GM12878 (cell line): ENCODE measurements at regions not wholly inside any gene's neighbourhood (a gene's known extent, or its start where the extent isn't known, plus 50 kb on each side); places are given as distances from the start of the nearest gene placed in this dataset.

Experiments
- ATAC-seq: fragments of 200-7000 bp; cut with Tn5 transposase; 3 replicates; pipeline ENCODE4 v1.9.1; 2020; ENCODE audit warnings: mild to moderate bottlenecking, moderate library complexity
- BruUV-seq: library from RNA; stranded (reverse); fragments of 400-500 nt; replicated peaks from 2 replicates; lab custom pipeline; 2021; lab: Mats Ljungman, UMichigan
- CTCF ChIA-PET: fragments of 300-600 bp; sonication (Branson Sonifier 250); formaldehyde crosslinking; extraction: SDS; loops from one replicate; lab custom pipeline; 2021; ENCODE audit warnings: inconsistent platforms; lab: Yijun Ruan, JAX
- POLR2A ChIA-PET: fragments of 350-600 bp; formaldehyde crosslinking; extraction: SDS; loops from one replicate; lab custom pipeline; 2021; ENCODE audit warnings: inconsistent platforms; lab: Charles Lee
- RAD21 ChIA-PET: fragments of 300-600 bp; sonication (Branson Sonifier 250); formaldehyde crosslinking; loops from one replicate; lab custom pipeline; 2023; ENCODE audit warnings: antibody characterized with exemption; ENCODE audit not compliant: unreplicated experiment; lab: Charles Lee
- SMC1A ChIA-PET: fragments of 300-600 bp; sonication (Branson Sonifier 250); formaldehyde crosslinking; loops from one replicate; lab custom pipeline; 2023; ENCODE audit not compliant: unreplicated experiment, uncharacterized antibody; lab: Charles Lee
- DNase-seq: peaks from one replicate; pipeline ENCODE4 v3.0.0-alpha.2; 2011; ENCODE audit warnings: low read depth, low spot score
- FAIRE-seq: peaks from 3 replicates; lab custom pipeline; 2011; peaks lifted over from hg19 to GRCh38; lab: Jason Lieb, UNC
- H2AFZ ChIP-seq: 2 replicates; pipeline ENCODE4 v1.6.0; 2011; ENCODE audit warnings: low read depth, low read length, control low read depth; ENCODE audit not compliant: control insufficient read depth
- H3K27ac ChIP-seq: 2 replicates; pipeline ENCODE4 v1.5.1; 2011; ENCODE audit warnings: control low read depth; ENCODE audit not compliant: control insufficient read depth, insufficient read depth
- H3K27me3 ChIP-seq, 2 experiments: replicated peaks in 1 of 2; 2 replicates each; pipeline versions ENCODE4 v1.6.0 to v1.6.1; 2011; ENCODE audit warnings: low read length in 1 of 2; ENCODE audit not compliant: control insufficient read depth in 2 of 2, insufficient read depth in 2 of 2
- H3K36me3 ChIP-seq, 2 experiments: 2 replicates each; pipeline ENCODE4 v1.5.1; 2011; ENCODE audit warnings: low read length in 1 of 2; ENCODE audit not compliant: control insufficient read depth in 2 of 2, insufficient read depth in 2 of 2
- H3K4me1 ChIP-seq: 2 replicates; pipeline ENCODE4 v1.6.1; 2011; ENCODE audit warnings: mild to moderate bottlenecking, low read length, moderate library complexity, mixed read lengths; ENCODE audit not compliant: control insufficient read depth, insufficient read depth
- H3K4me2 ChIP-seq: 2 replicates; pipeline ENCODE4 v1.6.0; 2011; ENCODE audit warnings: control low read depth; ENCODE audit not compliant: control insufficient read depth, insufficient read depth
- H3K4me3 ChIP-seq: fragments of 200-600 bp; sonication (generic); 2 replicates; pipeline ENCODE4 v1.5.1; 2016
- H3K79me2 ChIP-seq: 2 replicates; pipeline ENCODE4 v1.6.0; 2011; ENCODE audit warnings: low read length; ENCODE audit not compliant: control insufficient read depth, insufficient read depth
- H3K9ac ChIP-seq: 2 replicates; pipeline ENCODE4 v1.8.0; 2011; ENCODE audit warnings: low read length, control low read depth, mixed read lengths; ENCODE audit not compliant: control insufficient read depth, insufficient read depth
- H3K9me3 ChIP-seq: replicated peaks from 3 replicates; pipeline ENCODE4 v1.5.1; 2011; ENCODE audit warnings: mild to moderate bottlenecking, low read length; ENCODE audit not compliant: control insufficient read depth, insufficient read depth
- H4K20me1 ChIP-seq: 2 replicates; pipeline ENCODE4 v1.6.0; 2011; ENCODE audit not compliant: control insufficient read depth, insufficient read depth
- BACH1 ChIP-seq: fragments of 450-650 bp; IDR thresholded peaks from 2 replicates; pipeline ENCODE4 v1.6.1; 2017; ENCODE audit warnings: mild to moderate bottlenecking, borderline replicate concordance
- CBFB ChIP-seq: IDR thresholded peaks from 2 replicates; pipeline ENCODE4 v1.6.1; 2016; ENCODE audit warnings: antibody characterized with exemption, low read depth
- CEBPB ChIP-seq, 2 experiments: fragments of 150-350 bp in 1 of 2; IDR thresholded peaks; 2 replicates each; pipeline ENCODE4 v1.6.1; 2012 to 2014; ENCODE audit warnings: low read depth in 2 of 2, low read length in 2 of 2, borderline replicate concordance in 1 of 2, inconsistent platforms in 1 of 2
- GABPA ChIP-seq: IDR thresholded peaks from 2 replicates; pipeline ENCODE4 v1.6.1; 2014; ENCODE audit warnings: antibody characterized with exemption, low read depth, mild to moderate bottlenecking, inconsistent platforms
- KLF5 ChIP-seq: fragments of 450-650 bp; IDR thresholded peaks from 2 replicates; pipeline ENCODE4 v1.6.1; 2014; ENCODE audit warnings: mild to moderate bottlenecking; ENCODE audit not compliant: partially characterized antibody
- NFYB ChIP-seq: IDR thresholded peaks from 2 replicates; pipeline ENCODE4 v1.6.1; 2011; ENCODE audit warnings: low read depth, mild to moderate bottlenecking, low read length, improper control_type of control experiment, moderate library complexity; ENCODE audit not compliant: insufficient read depth
- PAX5 ChIP-seq: IDR thresholded peaks from 2 replicates; pipeline ENCODE4 v1.6.1; 2011; ENCODE audit warnings: low read depth, low read length, borderline replicate concordance
- RB1 ChIP-seq: fragments of 450-650 bp; formaldehyde crosslinking; IDR thresholded peaks from 2 replicates; pipeline ENCODE4 v1.6.1; 2017; ENCODE audit warnings: mild to moderate bottlenecking, borderline replicate concordance
- RCOR1 ChIP-seq: conservative IDR thresholded peaks from 2 replicates; pipeline ENCODE4 v1.6.1; 2012; ENCODE audit warnings: low read depth, low read length, improper control_type of control experiment
- SUZ12 ChIP-seq: fragments of 200-600 bp; sonication (generic); IDR thresholded peaks from one replicate; pipeline ENCODE4 v1.6.1; 2018; ENCODE audit warnings: antibody characterized with exemption, mild to moderate bottlenecking; ENCODE audit not compliant: unreplicated experiment
- TCF7 ChIP-seq: IDR thresholded peaks from 2 replicates; pipeline ENCODE4 v1.6.1; 2014; ENCODE audit warnings: antibody characterized with exemption, borderline replicate concordance
- WGBS: methylation state at CpG from one replicate; pipeline ENCODE4 v1.1.6; 2016; ENCODE audit warnings: low lambda C conversion rate; ENCODE audit not compliant: insufficient replicate concordance, insufficient coverage; ENCODE audit errors: missing lambda C conversion rate; 5-methylcytosine and 5-hydroxymethylcytosine counted together
- in situ Hi-C: fragments of 300-500 bp; cut with MboI; formaldehyde crosslinking; loops from 9 replicates; pipeline ENCODE4 v1.14.3; 2018; ENCODE audit warnings: mixed read lengths
- intact Hi-C: fragments of 100-400 bp; cut with micrococcal nuclease; formaldehyde crosslinking; loops from one replicate; pipeline ENCODE4 v1.14.2; 2022; ENCODE audit not compliant: unreplicated experiment
- TF ChIP-seq, protein P1 (sequence below): fragments of 450-650 bp; IDR thresholded peaks from 2 replicates; pipeline ENCODE4 v1.6.1; 2017; ENCODE audit warnings: antibody characterized with exemption, mild to moderate bottlenecking, moderate library complexity
- TF ChIP-seq, protein P2 (sequence below): fragments of 450-650 bp; formaldehyde crosslinking; IDR thresholded peaks from 2 replicates; pipeline ENCODE4 v1.4.0; 2022; ENCODE audit warnings: mild to moderate bottlenecking, moderate library complexity

DNA sequence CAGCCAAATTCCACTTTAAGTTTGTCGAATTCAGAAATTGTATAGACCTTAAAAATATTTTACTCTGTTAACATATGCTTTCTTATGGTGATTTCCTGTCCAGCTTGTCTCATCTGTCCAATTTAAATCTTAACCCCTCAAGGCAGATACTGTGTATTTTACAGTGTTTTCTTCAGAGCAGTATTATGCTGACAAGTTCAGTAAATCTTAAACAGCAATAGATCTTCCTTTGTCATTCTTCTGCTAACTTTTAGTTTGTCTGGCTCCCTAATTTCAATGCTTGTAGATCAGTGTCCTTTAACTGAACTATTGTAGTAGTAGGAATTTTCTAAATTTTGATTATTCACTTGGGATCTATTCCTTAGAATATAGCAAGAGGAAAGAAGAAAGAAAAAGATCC, 52.8 kb upstream of the MEIS1 start:
- BruUV-seq: no TSS peak

More for the DNA sequence above, 52.8 kb upstream of the MEIS1 start:
- Histone ChIP-seq H3K4me3 (no peak overlapping the region), H4K20me1 (no peaks in the 10 kb centered on the region), H3K79me2 (no peaks in the 10 kb centered on the region), H2AFZ (no peak overlapping the region), H3K4me1 (no peaks in the 10 kb centered on the region), H3K27me3 (no peaks in the 10 kb centered on the region), H3K9ac (no peak overlapping the region), H3K9me3 (no peaks in the 10 kb centered on the region), H3K36me3 (no peaks in the 10 kb centered on the region), H3K27ac (no peak overlapping the region), H3K4me2 (no peak overlapping the region)
- POLR2A ChIA-PET: no interaction called here
- no peak for FAIRE-seq
- RAD21 ChIA-PET: no interaction called here
- DNase-seq: no peak
- whole genome bisulfite sequencing: 8% methylated on average over 1 of the region's 1 CpG
- CTCF ChIA-PET: interaction anchor here (0.6 kb wide), 2 partner anchors 15 kb away, joined by 3 read pairs; no protein-coding TSS in a partner anchor
- no peak for ATAC-seq
- SMC1A ChIA-PET: no interaction called here
- in situ Hi-C loops (no loop called here), intact Hi-C loops (no loop called here)
- TF ChIP-seq BACH1 (no peak), SUZ12 (no peak), CBFB (no peak), GABPA (no peak), CEBPB (IDR thresholded peaks at IDR 0.05; ENCODE audit: borderline replicate concordance in 1 of 2, low read depth in 2 of 2, low read length in 2 of 2) (no peak), RCOR1 (no peak), RB1 (no peak), NFYB (no peak), KLF5 (no peak), TCF7 (no peak), PAX5 (no peak)
- TF ChIP-seq, protein P1, sequence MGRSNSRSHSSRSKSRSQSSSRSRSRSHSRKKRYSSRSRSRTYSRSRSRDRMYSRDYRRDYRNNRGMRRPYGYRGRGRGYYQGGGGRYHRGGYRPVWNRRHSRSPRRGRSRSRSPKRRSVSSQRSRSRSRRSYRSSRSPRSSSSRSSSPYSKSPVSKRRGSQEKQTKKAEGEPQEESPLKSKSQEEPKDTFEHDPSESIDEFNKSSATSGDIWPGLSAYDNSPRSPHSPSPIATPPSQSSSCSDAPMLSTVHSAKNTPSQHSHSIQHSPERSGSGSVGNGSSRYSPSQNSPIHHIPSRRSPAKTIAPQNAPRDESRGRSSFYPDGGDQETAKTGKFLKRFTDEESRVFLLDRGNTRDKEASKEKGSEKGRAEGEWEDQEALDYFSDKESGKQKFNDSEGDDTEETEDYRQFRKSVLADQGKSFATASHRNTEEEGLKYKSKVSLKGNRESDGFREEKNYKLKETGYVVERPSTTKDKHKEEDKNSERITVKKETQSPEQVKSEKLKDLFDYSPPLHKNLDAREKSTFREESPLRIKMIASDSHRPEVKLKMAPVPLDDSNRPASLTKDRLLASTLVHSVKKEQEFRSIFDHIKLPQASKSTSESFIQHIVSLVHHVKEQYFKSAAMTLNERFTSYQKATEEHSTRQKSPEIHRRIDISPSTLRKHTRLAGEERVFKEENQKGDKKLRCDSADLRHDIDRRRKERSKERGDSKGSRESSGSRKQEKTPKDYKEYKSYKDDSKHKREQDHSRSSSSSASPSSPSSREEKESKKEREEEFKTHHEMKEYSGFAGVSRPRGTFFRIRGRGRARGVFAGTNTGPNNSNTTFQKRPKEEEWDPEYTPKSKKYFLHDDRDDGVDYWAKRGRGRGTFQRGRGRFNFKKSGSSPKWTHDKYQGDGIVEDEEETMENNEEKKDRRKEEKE: no peak
- TF ChIP-seq, protein P2, sequence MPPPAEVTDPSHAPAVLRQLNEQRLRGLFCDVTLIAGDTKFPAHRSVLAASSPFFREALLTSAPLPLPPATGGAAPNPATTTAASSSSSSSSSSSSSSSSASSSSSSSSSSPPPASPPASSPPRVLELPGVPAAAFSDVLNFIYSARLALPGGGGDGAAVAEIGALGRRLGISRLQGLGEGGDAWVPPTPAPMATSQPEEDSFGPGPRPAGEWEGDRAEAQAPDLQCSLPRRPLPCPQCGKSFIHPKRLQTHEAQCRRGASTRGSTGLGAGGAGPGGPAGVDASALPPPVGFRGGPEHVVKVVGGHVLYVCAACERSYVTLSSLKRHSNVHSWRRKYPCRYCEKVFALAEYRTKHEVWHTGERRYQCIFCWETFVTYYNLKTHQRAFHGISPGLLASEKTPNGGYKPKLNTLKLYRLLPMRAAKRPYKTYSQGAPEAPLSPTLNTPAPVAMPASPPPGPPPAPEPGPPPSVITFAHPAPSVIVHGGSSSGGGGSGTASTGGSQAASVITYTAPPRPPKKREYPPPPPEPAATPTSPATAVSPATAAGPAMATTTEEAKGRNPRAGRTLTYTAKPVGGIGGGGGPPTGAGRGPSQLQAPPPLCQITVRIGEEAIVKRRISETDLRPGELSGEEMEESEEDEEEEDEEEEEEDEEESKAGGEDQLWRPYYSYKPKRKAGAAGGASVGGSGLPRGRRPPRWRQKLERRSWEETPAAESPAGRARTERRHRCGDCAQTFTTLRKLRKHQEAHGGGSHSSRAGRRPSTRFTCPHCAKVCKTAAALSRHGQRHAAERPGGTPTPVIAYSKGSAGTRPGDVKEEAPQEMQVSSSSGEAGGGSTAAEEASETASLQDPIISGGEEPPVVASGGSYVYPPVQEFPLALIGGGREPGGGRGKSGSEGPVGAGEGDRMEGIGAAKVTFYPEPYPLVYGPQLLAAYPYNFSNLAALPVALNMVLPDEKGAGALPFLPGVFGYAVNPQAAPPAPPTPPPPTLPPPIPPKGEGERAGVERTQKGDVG (CRISPR knock-in tag): no peak
